Activated T-cell treated with anti-CD3 and anti-CD28 coated beads for 24 hours (primary cell): ENCODE measurements at regions not wholly inside any gene's neighbourhood (a gene's known extent, or its start where the extent isn't known, plus 50 kb on each side); places are given as distances from the start of the nearest gene placed in this dataset.

Experiments
- DNase-seq: peaks from one replicate; pipeline ENCODE4 v3.0.0-alpha.2; 2020; ENCODE audit warnings: low read depth

DNA sequence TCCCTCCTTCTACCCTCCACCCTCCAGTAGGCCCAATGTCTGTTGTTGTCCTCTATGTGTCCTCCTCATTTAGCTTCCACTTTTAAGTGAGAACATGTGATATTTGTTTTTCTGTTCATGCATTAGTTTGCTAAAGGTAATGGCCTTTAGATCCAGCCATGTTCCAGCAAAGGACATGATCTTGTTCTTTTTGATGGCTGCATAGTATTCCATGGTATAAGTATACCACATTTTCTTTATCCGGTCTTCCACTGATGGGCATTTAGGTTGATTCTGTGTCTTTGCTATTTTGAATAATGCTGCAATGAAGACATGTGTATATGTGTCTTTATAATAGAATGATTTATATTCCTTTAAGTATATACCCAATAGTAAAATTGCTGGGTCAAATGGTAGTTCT, 232.5 kb upstream of the PRR16 start:
- no peak for DNase-seq

DNA sequence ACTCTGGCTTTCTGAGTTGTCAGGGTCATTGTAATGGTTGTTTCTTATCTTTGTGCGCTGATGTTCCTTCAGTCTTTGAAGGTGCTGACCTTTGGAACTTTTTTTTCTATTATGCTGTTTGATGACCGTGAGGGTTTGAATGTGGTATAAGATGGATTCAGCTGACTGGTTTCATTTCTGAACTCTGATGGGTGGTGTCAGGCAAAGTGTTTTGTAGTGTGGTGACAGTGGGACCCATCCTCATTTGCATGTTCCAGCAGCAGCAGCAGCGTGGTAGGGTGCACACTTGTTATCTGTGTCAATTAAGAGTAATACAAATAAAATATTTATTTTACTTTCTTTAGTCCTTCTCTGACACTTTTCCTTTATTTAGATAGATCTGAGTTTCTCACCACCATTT, 227.7 kb upstream of the PRR16 start:
- no peak for DNase-seq

DNA sequence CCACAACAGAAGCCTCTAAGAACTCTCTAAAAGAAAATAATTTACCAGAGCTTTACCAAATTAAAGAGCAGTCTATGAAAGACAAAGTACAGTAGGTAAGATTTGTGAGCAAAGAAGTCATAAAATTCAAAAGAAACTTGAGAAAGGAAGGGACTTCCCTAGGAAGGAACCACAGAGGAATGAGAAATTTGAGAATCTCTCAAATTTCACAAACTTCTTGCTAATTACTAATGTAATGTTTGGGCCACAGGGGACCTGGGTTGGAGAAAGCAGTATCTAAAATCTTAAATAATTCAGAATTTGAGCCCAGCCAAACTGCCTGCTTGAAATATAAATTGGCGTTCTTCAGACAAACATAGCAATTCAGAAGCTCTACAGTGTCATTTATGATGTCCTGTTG, 225.0 kb upstream of the PRR16 start:
- no peak for DNase-seq

DNA sequence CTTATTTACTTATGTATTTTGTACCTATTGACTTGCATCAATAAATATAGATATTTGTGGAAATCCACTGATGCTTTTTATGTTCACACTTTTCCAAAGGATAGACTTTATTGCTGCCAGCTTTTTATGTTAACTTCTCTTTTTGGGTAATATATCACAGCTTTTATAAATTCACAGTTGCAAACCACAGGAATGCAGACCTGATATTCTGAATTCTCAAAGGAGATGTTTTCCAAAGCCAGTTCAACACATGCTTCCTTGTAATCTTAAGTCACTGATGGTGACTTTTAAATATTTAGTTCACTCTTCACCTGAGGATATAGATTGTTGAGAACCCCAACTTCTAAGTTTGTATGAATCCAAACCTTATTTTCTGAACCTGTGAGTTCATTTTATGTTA, 223.4 kb upstream of the PRR16 start:
- DNase-seq, result no peak

DNA sequence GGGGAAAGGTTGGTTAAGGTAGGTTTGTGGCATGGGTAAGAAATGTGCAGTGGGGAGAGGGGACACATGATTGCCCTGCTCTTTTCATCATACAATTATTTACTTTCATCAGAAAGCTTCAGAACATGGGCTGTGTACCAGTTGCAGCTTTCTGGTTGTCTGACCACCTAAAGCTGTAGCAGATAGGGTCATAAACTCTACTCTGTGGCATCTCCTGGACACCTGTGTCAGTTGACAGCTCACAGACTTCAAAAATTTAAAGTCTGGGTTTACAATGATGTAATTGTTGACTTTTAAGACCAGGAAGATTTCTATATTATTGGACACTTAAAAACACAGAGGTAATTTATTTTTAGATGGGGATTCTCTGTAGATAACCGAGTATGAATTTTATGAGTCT, 222.7 kb upstream of the PRR16 start:
- DNase-seq, result no peak

DNA sequence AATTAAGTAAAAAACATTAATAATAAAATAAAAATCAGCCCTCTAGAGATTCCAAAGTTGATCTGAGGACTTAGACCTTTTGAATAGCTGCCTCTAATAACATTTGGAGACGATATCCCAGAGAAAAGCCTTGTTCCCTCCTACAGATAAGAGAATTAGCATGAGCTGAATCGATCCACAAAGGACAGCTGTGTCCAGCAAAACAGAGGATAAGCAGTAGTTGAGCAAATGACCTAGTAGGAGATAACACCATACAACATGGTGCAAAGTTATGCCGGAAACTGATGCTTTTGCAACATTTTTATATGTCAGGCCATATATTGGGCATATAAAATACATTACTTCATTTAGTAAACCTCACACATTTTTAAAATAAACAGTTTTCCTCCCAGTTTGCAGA, 212.2 kb upstream of the PRR16 start:
- DNase-seq, result no peak

DNA sequence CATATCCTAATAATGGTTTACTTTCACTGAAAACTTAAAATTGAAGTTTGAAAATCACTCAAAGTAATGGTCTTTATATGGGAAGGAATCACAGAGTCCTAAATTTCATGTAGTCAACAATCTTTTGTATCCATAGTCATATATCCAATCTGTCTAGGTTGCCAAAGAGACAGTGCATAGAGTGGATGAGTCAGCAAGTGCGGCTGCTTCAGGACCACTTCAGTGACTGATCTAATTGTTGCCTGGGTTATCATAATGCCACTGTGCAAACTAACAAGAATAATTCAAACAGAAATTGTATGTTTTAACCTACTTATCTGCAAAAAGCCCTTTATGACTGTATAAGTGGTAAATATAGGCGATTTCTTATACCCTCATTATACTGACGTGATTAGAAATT, 211.3 kb upstream of the PRR16 start:
- DNase-seq, result no peak

DNA sequence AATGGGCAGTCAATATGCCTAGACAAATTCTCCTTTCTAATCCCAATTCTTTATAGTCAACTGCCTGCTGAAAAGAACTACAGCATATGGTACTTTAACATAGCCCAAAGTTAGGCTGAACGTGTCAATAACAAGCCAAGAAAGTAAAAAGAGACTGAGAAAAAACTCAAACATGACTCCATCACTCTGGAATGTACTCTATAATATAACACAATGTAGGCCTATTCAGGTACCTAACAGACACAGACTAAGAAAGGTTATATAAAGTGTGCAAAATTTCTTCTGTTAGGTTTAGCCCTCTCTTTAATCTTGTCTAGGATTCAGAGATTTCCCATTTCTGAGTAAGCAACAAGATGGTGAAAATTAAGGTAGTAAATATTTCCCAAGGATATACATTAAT, 209.7 kb upstream of the PRR16 start:
- no peak for DNase-seq

DNA sequence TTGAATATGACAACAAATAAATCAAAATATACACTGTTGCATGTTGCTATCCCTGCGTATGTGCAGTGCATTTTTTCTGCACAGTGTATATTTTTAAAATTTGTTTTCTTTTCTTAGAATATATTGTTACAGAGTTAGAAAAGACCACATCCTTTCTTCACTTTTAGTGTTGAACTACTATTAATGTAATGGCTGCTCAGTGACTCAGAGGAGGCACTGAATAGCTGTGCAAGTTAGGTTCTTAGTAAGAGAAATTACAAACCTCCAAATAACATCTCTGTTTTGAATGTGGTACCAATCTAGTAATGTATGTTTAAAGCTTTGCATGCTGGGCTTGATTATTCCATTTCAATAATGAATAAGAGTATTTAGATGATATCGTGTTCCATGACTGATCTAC, 208.9 kb upstream of the PRR16 start:
- no peak for DNase-seq

DNA sequence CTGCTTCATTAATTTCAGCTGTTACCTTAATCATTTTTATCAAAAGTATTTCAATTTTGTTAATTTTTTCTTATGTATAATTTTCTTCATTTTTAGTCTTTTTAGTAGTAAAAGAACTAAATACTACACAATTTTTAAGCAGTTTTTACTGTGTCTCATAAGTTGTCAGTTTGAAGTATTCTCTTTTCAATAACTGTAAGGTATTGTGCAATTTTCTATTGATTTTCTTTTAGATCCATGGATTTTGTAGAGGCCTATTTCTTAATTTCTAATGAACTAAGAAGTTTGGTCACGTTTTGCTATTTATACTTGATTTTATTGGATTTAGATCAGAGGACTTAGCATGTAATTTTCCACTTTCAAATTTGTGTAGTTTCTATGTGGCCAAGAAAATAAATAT, 207.7 kb upstream of the PRR16 start:
- DNase-seq, result no peak

DNA sequence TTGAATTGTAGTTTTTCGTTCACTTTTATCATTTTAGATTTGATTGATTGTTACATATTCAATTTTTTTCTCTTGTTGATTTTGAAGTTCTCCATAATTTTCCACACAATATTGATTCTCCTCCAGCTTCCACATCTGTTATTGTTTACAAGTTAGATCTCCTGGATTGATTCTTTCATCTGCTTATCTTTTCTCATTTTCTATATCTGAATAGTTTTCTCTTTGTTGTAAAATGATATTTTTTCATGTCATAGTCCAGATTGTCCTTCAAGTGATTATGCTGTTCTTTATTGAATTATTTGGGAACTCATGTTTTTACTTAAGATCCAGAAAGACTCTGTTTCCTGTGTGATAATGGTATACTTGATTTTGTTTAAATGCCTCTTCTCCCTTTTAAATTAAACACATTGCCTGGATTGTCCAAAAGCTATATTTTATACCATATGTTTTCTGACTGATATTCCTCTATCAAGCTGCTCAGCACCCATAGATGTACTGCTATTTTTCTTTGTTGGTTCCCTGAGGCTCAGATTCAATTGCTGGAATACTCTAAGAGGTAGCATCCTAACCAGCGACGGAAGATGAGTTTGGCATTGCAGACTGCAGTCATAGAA, 206.6 kb upstream of the PRR16 start:
- no peak for DNase-seq

DNA sequence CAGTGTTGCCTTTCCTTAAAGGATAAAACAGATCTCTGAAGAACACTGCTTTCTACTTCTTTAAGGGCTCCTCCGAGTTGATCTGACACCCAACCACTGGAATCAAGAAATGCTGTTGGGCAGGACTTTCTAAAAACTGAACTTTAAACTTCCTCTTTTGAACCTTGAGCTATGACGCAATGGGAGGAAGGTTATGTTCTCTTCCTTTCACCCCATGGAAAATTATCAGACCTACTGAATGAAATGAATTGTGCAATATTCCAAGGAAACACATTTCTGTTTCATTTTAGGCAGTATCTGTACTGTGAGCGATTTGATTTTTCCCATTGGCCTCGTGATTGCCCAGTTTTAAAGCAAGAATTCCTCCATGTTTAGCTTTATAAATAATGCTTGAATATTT, 206.0 kb upstream of the PRR16 start:
- DNase-seq, result no peak

DNA sequence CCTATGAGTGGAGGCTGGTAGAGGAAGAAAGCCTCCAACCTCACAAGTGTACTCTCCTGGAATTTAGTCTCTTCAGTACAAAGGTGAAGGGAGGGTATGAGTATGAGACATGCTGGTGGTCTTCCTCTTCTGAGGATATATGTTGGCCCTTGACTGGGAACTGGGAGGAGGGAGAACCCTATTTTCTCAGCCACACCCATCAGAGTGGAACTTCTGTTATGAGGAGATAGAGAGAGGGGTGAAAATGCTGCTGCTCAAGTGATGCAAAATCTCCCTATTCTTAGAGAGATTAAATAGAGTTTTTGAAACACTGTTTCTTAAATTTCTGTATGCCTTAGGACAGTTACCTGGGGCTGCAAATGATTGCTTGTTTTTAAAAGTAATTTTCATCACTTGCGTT, 203.4 kb upstream of the PRR16 start:
- DNase-seq, result no peak

DNA sequence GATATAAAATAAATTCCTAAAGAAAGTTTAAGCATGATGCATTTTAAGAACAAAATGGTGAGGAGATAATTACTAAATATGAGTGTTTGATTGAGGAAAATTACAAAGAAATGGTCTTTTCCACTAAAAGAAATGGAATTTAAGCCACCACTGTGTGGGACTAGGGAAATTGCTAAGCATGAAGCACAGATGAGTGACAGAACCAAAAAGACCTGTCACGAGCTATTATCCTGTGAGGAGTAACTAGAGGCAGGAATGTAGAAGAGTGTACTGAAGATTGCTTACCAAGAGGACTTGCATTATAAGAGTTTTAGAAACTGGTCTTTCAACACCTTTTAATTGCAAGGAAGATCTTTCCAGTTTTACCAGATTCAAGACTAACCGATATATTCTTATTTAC, 193.6 kb upstream of the PRR16 start:
- DNase-seq, result no peak

DNA sequence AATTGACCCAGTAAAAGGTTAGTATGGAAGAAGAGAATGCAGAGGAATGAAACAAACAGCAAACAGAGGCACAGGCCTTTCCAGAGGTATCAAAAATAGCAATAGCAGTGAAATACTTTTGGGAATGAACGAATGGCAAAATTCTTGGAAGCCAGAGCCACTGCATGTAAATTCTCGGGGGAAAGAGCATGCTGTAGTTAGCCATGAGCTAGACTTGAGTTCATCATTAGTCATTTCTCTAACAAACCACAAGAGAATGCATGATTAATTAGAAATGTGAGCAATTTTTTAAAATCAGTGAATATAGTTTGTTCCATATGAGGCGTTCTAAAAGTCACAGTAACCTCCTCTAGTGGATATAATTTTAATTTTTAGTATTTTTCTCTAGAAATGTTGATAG, 170.3 kb upstream of the PRR16 start:
- no peak for DNase-seq

DNA sequence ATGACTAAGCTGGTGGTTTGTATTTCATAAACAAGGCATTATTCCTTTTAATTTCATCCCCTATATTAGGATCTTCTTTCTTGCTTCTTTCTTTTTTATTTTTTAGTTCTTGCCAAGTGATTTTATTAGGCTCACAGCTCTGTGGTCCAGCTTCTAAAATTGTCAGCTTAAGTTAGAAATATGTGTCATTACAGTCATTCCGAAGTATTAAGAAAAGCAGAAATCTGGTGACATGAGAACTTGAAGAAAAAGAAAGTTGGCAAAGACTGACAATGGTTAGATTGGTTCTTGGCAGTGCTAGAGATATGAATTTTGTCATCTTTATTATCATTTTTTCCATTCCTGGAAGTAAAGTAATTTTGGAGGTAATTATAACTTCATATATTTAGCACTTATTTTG, 166.5 kb upstream of the PRR16 start:
- no peak for DNase-seq

DNA sequence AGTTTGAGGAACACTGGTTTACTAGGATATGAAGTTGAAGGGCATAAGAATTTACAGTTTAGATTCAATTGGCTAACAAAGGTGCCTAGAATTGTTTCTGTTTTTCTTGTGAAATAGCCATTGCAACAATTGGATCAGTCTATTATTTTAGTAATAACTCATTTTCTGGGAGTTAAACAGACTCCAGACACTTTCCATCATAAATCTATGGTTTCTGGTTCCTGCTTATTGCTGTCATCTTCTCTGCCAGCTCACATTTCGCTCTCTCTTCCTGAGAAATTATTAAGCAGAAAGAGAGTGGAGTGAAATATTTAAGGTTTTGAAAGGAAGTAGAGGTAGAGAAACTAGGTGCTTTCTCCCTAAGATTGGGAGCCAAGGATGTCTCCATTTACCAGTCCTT, 165.1 kb upstream of the PRR16 start:
- DNase-seq, result no peak

DNA sequence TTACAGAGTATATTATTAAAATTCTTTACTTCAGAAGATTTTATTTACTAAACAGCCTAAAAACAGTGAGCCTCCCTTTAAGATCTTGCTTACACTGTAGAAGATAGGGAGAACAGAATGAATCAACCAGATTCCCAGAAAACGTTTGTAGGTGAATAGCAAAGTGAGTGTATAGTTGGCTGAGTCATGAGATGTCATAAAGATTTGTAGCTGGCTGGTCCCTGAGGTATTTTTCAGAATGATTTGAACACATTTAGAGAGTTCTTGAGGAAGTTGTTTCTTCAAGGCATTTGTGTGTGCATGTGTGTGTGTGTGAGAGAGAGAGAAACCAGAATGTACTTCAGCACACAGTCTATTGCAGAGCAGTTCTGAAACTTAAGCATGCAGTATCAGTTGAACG, 159.4 kb upstream of the PRR16 start:
- DNase-seq, result no peak

DNA sequence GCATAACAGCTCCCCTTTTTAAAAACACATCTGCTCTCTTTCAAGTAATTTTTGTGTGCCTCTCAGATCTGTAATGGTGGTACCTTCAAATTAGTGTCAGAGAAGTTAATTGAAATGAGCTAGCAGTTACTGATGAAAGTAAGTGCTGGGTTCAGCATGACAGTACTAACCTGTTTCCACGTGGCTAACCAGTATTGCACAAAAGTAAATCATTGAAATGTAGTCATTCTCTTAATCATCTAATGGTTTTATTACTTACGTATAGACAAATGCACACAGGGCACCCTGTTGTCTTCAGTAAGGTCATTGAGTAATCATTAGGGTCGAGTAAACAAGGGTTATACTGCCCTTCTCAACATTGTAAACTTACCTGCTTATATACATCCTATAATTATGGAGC, 157.8 kb upstream of the PRR16 start:
- DNase-seq, result no peak

DNA sequence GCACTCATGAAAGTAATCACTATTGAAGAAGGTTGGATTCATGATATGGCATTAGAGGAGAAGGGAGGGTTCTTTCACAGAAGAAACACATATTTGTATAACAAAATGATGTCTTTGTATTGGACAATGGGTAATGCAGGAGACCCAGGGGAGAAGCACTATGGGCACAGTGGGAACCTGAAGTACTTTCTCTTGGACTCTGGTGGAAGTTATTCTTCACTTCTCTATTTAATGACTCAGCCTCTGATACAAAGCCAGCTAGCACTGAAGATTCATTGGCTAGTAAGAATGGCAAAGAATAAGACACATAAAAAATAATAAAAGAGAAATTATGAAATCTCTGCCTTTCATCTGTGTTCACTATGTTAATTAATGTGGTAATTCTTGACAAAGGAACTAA, 149.9 kb upstream of the PRR16 start:
- no peak for DNase-seq

DNA sequence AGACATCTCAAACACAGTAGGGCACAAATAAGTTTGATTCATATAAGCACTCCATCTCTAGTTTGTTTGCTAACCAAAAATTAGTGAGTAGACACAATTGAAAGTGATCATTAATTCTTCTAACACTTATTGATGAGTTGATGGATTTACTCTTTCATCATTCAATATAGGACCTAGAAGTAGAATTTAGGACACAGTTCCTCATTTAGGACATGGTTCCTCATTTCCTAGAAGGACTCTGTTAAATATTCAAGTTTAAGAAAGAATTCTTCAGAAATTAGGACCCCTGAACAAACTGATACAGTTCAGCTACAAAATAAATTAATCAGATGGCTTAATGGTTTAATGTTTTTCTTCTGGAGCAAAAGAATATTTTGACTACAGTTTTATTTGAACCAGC, 143.5 kb upstream of the PRR16 start:
- no peak for DNase-seq

DNA sequence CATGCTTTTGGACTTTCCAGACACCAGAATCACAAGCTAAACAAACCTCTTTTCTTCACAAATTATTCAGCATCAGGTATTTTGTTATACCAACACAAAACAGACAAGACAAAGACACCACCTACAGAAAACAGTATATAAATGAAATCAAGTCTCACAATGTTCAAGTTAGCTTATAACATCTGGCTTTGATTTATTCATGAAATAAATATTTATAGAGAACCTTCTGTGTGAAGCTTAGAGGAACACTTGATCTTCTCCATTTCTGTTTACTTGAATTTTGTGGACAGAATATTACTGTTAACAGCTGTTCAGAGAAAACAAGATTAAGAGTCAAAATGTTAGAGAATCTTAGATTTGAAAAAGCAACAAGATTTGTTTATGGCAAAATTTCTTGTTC, 137.4 kb upstream of the PRR16 start:
- no peak for DNase-seq

DNA sequence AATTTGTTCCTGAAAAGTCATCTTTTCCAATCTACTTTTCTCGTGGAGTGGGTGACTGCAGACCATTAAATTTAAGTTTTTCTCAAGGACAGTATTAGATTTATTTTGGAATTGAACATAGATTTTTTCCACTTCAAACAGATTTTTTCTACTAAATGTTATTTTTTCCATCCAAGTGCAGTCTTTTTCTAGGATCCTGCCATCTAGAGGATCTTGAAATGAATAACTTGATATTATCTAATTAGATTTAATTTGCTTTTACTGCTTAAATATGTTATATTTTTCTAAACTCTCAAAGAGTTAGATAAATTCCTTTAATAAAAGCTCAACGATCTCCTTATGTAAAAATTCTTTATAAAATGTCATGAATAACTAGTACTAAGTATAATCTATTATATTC, 136.9 kb upstream of the PRR16 start:
- DNase-seq, result no peak

DNA sequence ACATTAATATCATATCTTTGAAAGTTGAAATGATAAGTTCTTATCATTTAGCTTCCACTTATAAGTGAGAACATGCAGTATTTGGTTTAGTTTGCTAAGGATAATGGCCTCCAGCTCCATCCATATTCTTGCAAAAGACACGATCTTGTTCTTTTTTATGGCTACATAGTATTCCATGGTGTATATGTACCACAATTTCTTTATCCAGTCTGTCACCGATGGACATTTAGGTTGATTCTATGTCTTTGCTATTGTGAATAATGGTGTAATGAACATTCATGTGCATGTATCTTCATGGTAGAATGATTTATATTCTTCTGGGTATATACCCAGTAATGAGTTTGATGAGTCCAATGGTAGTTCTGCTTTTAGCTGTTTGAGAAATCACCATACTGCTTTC, 135.0 kb upstream of the PRR16 start:
- no peak for DNase-seq

DNA sequence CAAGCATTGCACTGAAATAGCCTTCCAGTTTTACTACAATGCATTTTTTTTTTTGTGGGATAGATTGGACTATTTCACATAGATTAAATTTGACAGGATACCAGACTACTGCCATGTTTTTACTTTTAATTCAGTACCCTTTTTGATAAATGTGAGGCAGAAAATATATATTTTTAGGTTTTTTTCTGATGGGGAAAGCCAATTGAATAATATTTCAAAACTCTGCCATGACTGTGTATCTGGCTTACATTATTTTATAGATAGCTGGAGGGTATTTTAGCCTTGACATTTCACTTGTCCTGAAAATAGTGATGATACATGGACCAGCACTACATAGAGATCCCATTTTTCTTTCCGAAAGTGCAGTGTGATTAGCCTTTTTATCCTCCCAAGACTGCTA, 133.5 kb upstream of the PRR16 start:
- no peak for DNase-seq
